Motor neuron (in vitro differentiated cells): ENCODE measurements at regions not wholly inside any gene's neighbourhood (a gene's known extent, or its start where the extent isn't known, plus 50 kb on each side); places are given as distances from the start of the nearest gene placed in this dataset.
"Not testable (repeated sequence)": the region's sequence is repeated elsewhere in the genome, so short reads cannot be mapped to it uniquely, and the experiment has no call there.

Experiments used
- ATAC-seq, 8 experiments: fragments of 200-7000 bp; cut with Tn5 transposase; replicated peaks in 6 of 8; 2 replicates each; pipeline ENCODE4 v1.8.0; 2021; ENCODE audit warnings: mild to moderate bottlenecking in 8 of 8, moderate library complexity in 8 of 8
- H3K27ac ChIP-seq, 2 donors: fragments of 250-450 bp; sonication (Bioruptor Pico); 2 replicates each; pipeline ENCODE4 v1.9.0; 2021; ENCODE audit warnings: antibody characterized with exemption in 2 of 2, mild to moderate bottlenecking in 2 of 2, moderate library complexity in 1 of 2
- H3K4me1 ChIP-seq, 2 donors: fragments of 250-450 bp; sonication (Bioruptor Pico); replicated peaks in 1 of 2; 2 replicates each; pipeline ENCODE4 v1.6.1; 2021; ENCODE audit warnings: antibody characterized with exemption in 2 of 2, mild to moderate bottlenecking in 2 of 2, moderate library complexity in 1 of 2
- H3K4me3 ChIP-seq, 5 donors: fragments of 250-450 bp; sonication (Bioruptor Pico); 2 replicates each; pipeline ENCODE4 v1.9.0; 2021; ENCODE audit warnings: antibody characterized with exemption in 5 of 5, mild to moderate bottlenecking in 5 of 5, moderate library complexity in 4 of 5
- WGBS, 10 experiments: fragments of 450-650 bp; shearing (Covaris generic); methylation state at CpG; one replicate each; pipeline ENCODE4 v1.0.0; 2022; 5-methylcytosine and 5-hydroxymethylcytosine counted together
- in situ Hi-C, 9 experiments: fragments of 400-800 bp; cut with MboI; loops; one replicate each; pipeline ENCODE4 v1.15.0; 2021; ENCODE audit warnings: low sequenced_read_pairs in 9 of 9, low pct_unique_long_range_greater_than_20kb in 2 of 9; ENCODE audit not compliant: unreplicated experiment in 9 of 9

GRCh38 chr6:150756173-150756572 is 109.3 kb upstream of the MTHFD1L start:
- Histone ChIP-seq H3K4me1 (peaks cover 38 to 42% of the 10 kb centered on the region in 2 donors), H3K27ac (no peak overlapping the region), H3K4me3 (no peak overlapping the region)
- WGBS, 10 experiments, result 17 to 82% (median 58%) methylated on average over 1 to 7 of the region's 7 CpGs; no CpG with 5 or more reads in 1 of the 10 experiments
- peak in 5 of 8 experiments; percentile 12 to 33 (median 22) for ATAC-seq
- in situ Hi-C loops, result no loop called here

GRCh38 chr6:150757807-150758206 is 107.7 kb upstream of the MTHFD1L start:
- WGBS, 10 experiments, result 76 to 100% (median 100%) methylated on average over 1 to 3 of the region's 4 CpGs
- H3K4me3 ChIP-seq, in situ Hi-C loops, ATAC-seq, H3K27ac ChIP-seq: not testable (repeated sequence)
- H3K4me1 ChIP-seq, result peaks cover 35 to 44% of the 10 kb centered on the region in 2 donors

GRCh38 chr6:150759483-150759882 is 106.0 kb upstream of the MTHFD1L start:
- no peak overlapping the region for H3K4me3 ChIP-seq
- peaks cover 38% of the 10 kb centered on the region in 2 donors for H3K4me1 ChIP-seq
- peak in 5 of 8 experiments; percentile 16 to 60 (median 40) for ATAC-seq
- 20 to 94% (median 88%) methylated on average over 1 to 4 of the region's 4 CpGs; no CpG with 5 or more reads in 4 of the 10 experiments for WGBS, 10 experiments
- in situ Hi-C loops, result no loop called here
- no peak overlapping the region for H3K27ac ChIP-seq

GRCh38 chr6:150761771-150762170 is 103.7 kb upstream of the MTHFD1L start:
- in situ Hi-C loops, result no loop called here
- H3K27ac ChIP-seq, result peak overlapping the region in 1 of 2 donors; percentile 67
- no peak overlapping the region for H3K4me3 ChIP-seq
- peaks cover 41% of the 10 kb centered on the region in 2 donors for H3K4me1 ChIP-seq
- peak in 5 of 8 experiments; percentile 79 to 93 (median 90) for ATAC-seq
- 0 to 82% (median 15%) methylated on average over 1 to 3 of the region's 3 CpGs; no CpG with 5 or more reads in 2 of the 10 experiments for WGBS, 10 experiments

GRCh38 chr6:150764334-150765066 is 101.0 kb upstream of the MTHFD1L start:
- in situ Hi-C loops, result no loop called here

GRCh38 chr6:150765067-150765764 is 100.3 kb upstream of the MTHFD1L start:
- in situ Hi-C loops, result no loop called here
- 49 to 100% (median 72%) methylated on average over 2 to 10 of the region's 10 CpGs; no CpG with 5 or more reads in 1 of the 10 experiments for WGBS, 10 experiments
- peak in 2 of 8 experiments; percentile 30 to 84 for ATAC-seq
- Histone ChIP-seq H3K27ac (no peak overlapping the region), H3K4me1 (peaks cover 54 to 57% of the 10 kb centered on the region in 2 donors), H3K4me3 (no peak overlapping the region)

More at GRCh38 chr6:150764334-150765066, 101.0 kb upstream of the MTHFD1L start:
- Histone ChIP-seq H3K27ac (no peak overlapping the region), H3K4me3 (no peak overlapping the region), H3K4me1 (peaks cover 54 to 57% of the 10 kb centered on the region in 2 donors)
- 26 to 96% (median 53%) methylated on average over 2 to 7 of the region's 10 CpGs for WGBS, 10 experiments
- peak in 4 of 8 experiments; percentile 21 to 82 (median 48) for ATAC-seq

- Histone ChIP-seq H3K27ac (no peak overlapping the region), H3K4me3 (no peak overlapping the region), H3K4me1 (peaks cover 50 to 57% of the 10 kb centered on the region in 2 donors)
- 6 to 85% (median 42%) methylated on average over 2 to 5 of the region's 7 CpGs for WGBS, 10 experiments
- ATAC-seq, result peak in 1 of 8 experiments; percentile 13
- in situ Hi-C loops, result no loop called here
These were observed 99.1 kb upstream of the MTHFD1L start for GRCh38 chr6:150766201-150766997.

- WGBS, 10 experiments, result 0 to 80% (median 43%) methylated on average over 1 to 2 of the region's 2 CpGs
- in situ Hi-C loops, result no loop called here
- H3K4me3 ChIP-seq, result no peak overlapping the region
- ATAC-seq, result no peak
- peaks cover 46 to 56% of the 10 kb centered on the region in 2 donors for H3K4me1 ChIP-seq
- H3K27ac ChIP-seq, result peak overlapping the region in 1 of 2 donors; percentile 55
These were observed 98.3 kb upstream of the MTHFD1L start for GRCh38 chr6:150767161-150767560.

- in situ Hi-C loops, result no loop called here
- Histone ChIP-seq H3K4me1 (peaks cover 43 to 53% of the 10 kb centered on the region in 2 donors), H3K27ac (peak overlapping the region in 1 of 2 donors; percentile 55), H3K4me3 (no peak overlapping the region)
- ATAC-seq, result peak in 4 of 8 experiments; percentile 54 to 80 (median 67)
- 0 to 80% (median 36%) methylated on average over 1 to 7 of the region's 7 CpGs for WGBS, 10 experiments
These were observed 97.9 kb upstream of the MTHFD1L start for GRCh38 chr6:150767571-150768018.

- in situ Hi-C loops, result no loop called here
- no peak for ATAC-seq
- Histone ChIP-seq H3K4me1 (peaks cover 27 to 28% of the 10 kb centered on the region in 2 donors), H3K4me3 (no peak overlapping the region), H3K27ac (no peak overlapping the region)
- 10 to 100% (median 72%) methylated on average over 1 to 3 of the region's 3 CpGs; no CpG with 5 or more reads in 2 of the 10 experiments for WGBS, 10 experiments
These were observed 94.9 kb upstream of the MTHFD1L start for GRCh38 chr6:150770637-150771036.

- no peak for ATAC-seq
- 0 to 45% (median 14%) methylated on average over 1 of the region's 1 CpG; no CpG with 5 or more reads in 1 of the 10 experiments for WGBS, 10 experiments
- Histone ChIP-seq H3K4me1 (peaks cover 0 to 6% of the 10 kb centered on the region in 2 donors), H3K4me3 (no peak overlapping the region), H3K27ac (no peak overlapping the region)
- in situ Hi-C loops, result no loop called here
These were observed 91.5 kb upstream of the MTHFD1L start for GRCh38 chr6:150773969-150774368.

- Histone ChIP-seq H3K4me3 (peak overlapping the region in 1 of 5 donors; percentile 11), H3K27ac (peak overlapping the region; percentile 56 to 64), H3K4me1 (peaks cover 0 to 6% of the 10 kb centered on the region in 2 donors)
- WGBS, 10 experiments, result 15 to 83% (median 42%) methylated on average over 1 to 9 of the region's 9 CpGs
- in situ Hi-C loops, result no loop called here
- ATAC-seq, result peak in 7 of 8 experiments; percentile 23 to 96 (median 85)
These were observed 89.9 kb upstream of the MTHFD1L start for GRCh38 chr6:150775415-150776203.
